ENCODE measurements at regions not wholly inside any gene's neighbourhood (a gene's known extent, or its start where the extent isn't known, plus 50 kb on each side); places are given as distances from the start of the nearest gene placed in this dataset.

- POLR2A ChIA-PET: no interaction called here
- Histone ChIP-seq H4K20me1 (ENCODE audit: insufficient read depth, low read length) (no peaks in the 10 kb centered on the region), H3K9me2 (ENCODE audit: insufficient read depth, low read length) (no peaks in the 10 kb centered on the region), H3K4me3 (ENCODE audit: low read depth, low read length, poor library complexity, severe bottlenecking) (no peak overlapping the region), H3K9me3 (ENCODE audit: low read length) (no peaks in the 10 kb centered on the region), H3K4me2 (ENCODE audit: low read length) (no peak overlapping the region), H3K4me1 (ENCODE audit: insufficient read depth, low read length, poor library complexity, severe bottlenecking) (no peaks in the 10 kb centered on the region), H3K36me3 (ENCODE audit: insufficient read depth, low read length) (no peaks in the 10 kb centered on the region), H3K79me2 (ENCODE audit: insufficient read depth, low read depth, low read length) (no peaks in the 10 kb centered on the region), H2AFZ (ENCODE audit: low read length) (no peak overlapping the region), H3K27ac (ENCODE audit: low read depth, low read length, poor library complexity, severe bottlenecking) (no peak overlapping the region)
- BruUV-seq (replicated peaks): no TSS peak
- intact Hi-C loops (cut with micrococcal nuclease; ENCODE audit: unreplicated experiment): no loop called here
- no peak for DNase-seq (ENCODE audit: low spot score)
- CTCF ChIA-PET (ENCODE audit: unreplicated experiment): no interaction called here
- TF ChIP-seq, protein P1, sequence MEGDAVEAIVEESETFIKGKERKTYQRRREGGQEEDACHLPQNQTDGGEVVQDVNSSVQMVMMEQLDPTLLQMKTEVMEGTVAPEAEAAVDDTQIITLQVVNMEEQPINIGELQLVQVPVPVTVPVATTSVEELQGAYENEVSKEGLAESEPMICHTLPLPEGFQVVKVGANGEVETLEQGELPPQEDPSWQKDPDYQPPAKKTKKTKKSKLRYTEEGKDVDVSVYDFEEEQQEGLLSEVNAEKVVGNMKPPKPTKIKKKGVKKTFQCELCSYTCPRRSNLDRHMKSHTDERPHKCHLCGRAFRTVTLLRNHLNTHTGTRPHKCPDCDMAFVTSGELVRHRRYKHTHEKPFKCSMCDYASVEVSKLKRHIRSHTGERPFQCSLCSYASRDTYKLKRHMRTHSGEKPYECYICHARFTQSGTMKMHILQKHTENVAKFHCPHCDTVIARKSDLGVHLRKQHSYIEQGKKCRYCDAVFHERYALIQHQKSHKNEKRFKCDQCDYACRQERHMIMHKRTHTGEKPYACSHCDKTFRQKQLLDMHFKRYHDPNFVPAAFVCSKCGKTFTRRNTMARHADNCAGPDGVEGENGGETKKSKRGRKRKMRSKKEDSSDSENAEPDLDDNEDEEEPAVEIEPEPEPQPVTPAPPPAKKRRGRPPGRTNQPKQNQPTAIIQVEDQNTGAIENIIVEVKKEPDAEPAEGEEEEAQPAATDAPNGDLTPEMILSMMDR (conservative IDR thresholded peaks at IDR 0.05; ENCODE audit: low read length): no peak
- TF ChIP-seq EZH2phosphoT487 (IDR thresholded peaks at IDR 0.05; ENCODE audit: borderline replicate concordance, low read depth, low read length): no peak
These were observed 106.2 kb upstream of the TLR4 start for GRCh38 chr9:117597977-117598376.

- TF ChIP-seq EZH2phosphoT487 (IDR thresholded peaks at IDR 0.05; ENCODE audit: borderline replicate concordance, low read depth, low read length): no peak
- TF ChIP-seq, protein P1 (conservative IDR thresholded peaks at IDR 0.05; ENCODE audit: low read length): no peak
- H4K20me1 ChIP-seq (ENCODE audit: insufficient read depth, low read length): no peaks in the 10 kb centered on the region
- H3K4me1 ChIP-seq (ENCODE audit: insufficient read depth, low read length, poor library complexity, severe bottlenecking): no peaks in the 10 kb centered on the region
- no peak overlapping the region for H2AFZ ChIP-seq (ENCODE audit: low read length)
- H3K4me2 ChIP-seq (ENCODE audit: low read length): no peak overlapping the region
- no peaks in the 10 kb centered on the region for H3K36me3 ChIP-seq (ENCODE audit: insufficient read depth, low read length)
- no peak overlapping the region for H3K4me3 ChIP-seq (ENCODE audit: low read depth, low read length, poor library complexity, severe bottlenecking)
- H3K9me3 ChIP-seq (ENCODE audit: low read length): no peaks in the 10 kb centered on the region
- ChIA-PET CTCF (ENCODE audit: unreplicated experiment) (no interaction called here), POLR2A (no interaction called here)
- no peak for DNase-seq (ENCODE audit: low spot score)
- no TSS peak for BruUV-seq (replicated peaks)
- intact Hi-C loops (cut with micrococcal nuclease; ENCODE audit: unreplicated experiment): no loop called here
- H3K27ac ChIP-seq (ENCODE audit: low read depth, low read length, poor library complexity, severe bottlenecking): no peak overlapping the region
- no peaks in the 10 kb centered on the region for H3K9me2 ChIP-seq (ENCODE audit: insufficient read depth, low read length)
- no peaks in the 10 kb centered on the region for H3K79me2 ChIP-seq (ENCODE audit: insufficient read depth, low read depth, low read length)
These were observed 107.5 kb upstream of the TLR4 start for GRCh38 chr9:117596678-117597077.

DNA sequence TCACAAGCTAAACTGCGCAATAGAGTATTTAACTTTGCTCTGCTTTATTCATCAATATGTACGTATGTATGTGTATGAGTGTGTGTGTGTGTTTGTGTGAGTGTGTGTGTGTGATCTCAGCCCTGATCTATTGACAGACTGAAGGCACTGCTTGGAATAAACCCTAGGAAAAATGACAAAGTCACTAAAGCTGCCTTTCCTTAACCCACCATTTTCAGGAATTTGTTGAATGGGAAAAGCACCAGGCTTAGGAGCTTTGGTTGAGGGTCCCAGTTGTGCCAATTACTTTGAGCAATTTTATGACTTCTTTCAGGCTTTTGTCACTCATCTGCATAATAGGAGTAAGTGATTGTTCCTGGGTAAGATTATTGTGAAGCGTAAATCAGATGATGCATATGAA lies 108.6 kb upstream of the TLR4 start:
- Histone ChIP-seq H3K4me3 (ENCODE audit: low read depth, low read length, poor library complexity, severe bottlenecking) (no peak overlapping the region), H4K20me1 (ENCODE audit: insufficient read depth, low read length) (no peaks in the 10 kb centered on the region), H3K4me2 (ENCODE audit: low read length) (no peak overlapping the region), H3K4me1 (ENCODE audit: insufficient read depth, low read length, poor library complexity, severe bottlenecking) (no peaks in the 10 kb centered on the region), H3K36me3 (ENCODE audit: insufficient read depth, low read length) (no peaks in the 10 kb centered on the region), H2AFZ (ENCODE audit: low read length) (no peak overlapping the region), H3K9me2 (ENCODE audit: insufficient read depth, low read length) (no peaks in the 10 kb centered on the region), H3K27ac (ENCODE audit: low read depth, low read length, poor library complexity, severe bottlenecking) (no peak overlapping the region), H3K9me3 (ENCODE audit: low read length) (no peaks in the 10 kb centered on the region), H3K79me2 (ENCODE audit: insufficient read depth, low read depth, low read length) (no peaks in the 10 kb centered on the region)
- intact Hi-C loops (cut with micrococcal nuclease; ENCODE audit: unreplicated experiment): no loop called here
- no TSS peak for BruUV-seq (replicated peaks)
- POLR2A ChIA-PET: no interaction called here
- CTCF ChIA-PET (ENCODE audit: unreplicated experiment): no interaction called here
- no peak for TF ChIP-seq EZH2phosphoT487 (IDR thresholded peaks at IDR 0.05; ENCODE audit: borderline replicate concordance, low read depth, low read length)
- TF ChIP-seq, protein P1 (conservative IDR thresholded peaks at IDR 0.05; ENCODE audit: low read length): no peak
- no peak for DNase-seq (ENCODE audit: low spot score)
